Activated B cell treated with CpG ODN at 0.5 μM for 24 hours (primary cell): ENCODE measurements at regions not wholly inside any gene's neighbourhood (a gene's known extent, or its start where the extent isn't known, plus 50 kb on each side); places are given as distances from the start of the nearest gene placed in this dataset.

Experiments used
- ATAC-seq: fragments of 200-7000 bp; cut with Tn5 transposase; one replicate; pipeline ENCODE4 v1.10.0; 2021; ENCODE audit warnings: low read depth, mild to moderate bottlenecking, moderate library complexity
- CTCF ChIA-PET: fragments of 350-600 bp; sonication (Branson Sonifier 250); formaldehyde crosslinking; loops from one replicate; lab custom pipeline; 2021; ENCODE audit warnings: antibody characterized with exemption; lab: Charles Lee
- POLR2A ChIA-PET: fragments of 350-600 bp; sonication (Branson Sonifier 250); formaldehyde crosslinking; loops from one replicate; lab custom pipeline; 2021; ENCODE audit warnings: antibody characterized with exemption; lab: Charles Lee
- DNase-seq: peaks from one replicate; pipeline ENCODE4 v3.0.0; 2022
- H3K27ac Mint-ChIP-seq: one replicate; pipeline ENCODE4 v1.8.0; 2020; ENCODE audit warnings: mixed read lengths
- H3K27me3 Mint-ChIP-seq: one replicate; pipeline ENCODE4 v1.8.0; 2021; ENCODE audit warnings: mixed read lengths
- H3K36me3 Mint-ChIP-seq: one replicate; pipeline ENCODE4 v1.8.0; 2021; ENCODE audit warnings: low read depth, mixed read lengths
- H3K4me1 Mint-ChIP-seq: one replicate; pipeline ENCODE4 v1.8.0; 2021; ENCODE audit warnings: mixed read lengths
- H3K4me3 Mint-ChIP-seq: one replicate; pipeline ENCODE4 v1.8.0; 2020; ENCODE audit warnings: mild to moderate bottlenecking, mixed read lengths
- H3K9me3 Mint-ChIP-seq: one replicate; pipeline ENCODE4 v1.8.0; 2020; ENCODE audit warnings: mixed read lengths
- intact Hi-C: fragments of 100-400 bp; cut with micrococcal nuclease; formaldehyde crosslinking; loops from one replicate; pipeline ENCODE4 v1.15.1; 2024
- TF ChIP-seq, protein P1 (sequence below): fragments of 200-600 bp; IDR thresholded peaks from one replicate; pipeline ENCODE4 v1.8.0; 2022; ENCODE audit warnings: antibody characterized with exemption, mild to moderate bottlenecking

DNA sequence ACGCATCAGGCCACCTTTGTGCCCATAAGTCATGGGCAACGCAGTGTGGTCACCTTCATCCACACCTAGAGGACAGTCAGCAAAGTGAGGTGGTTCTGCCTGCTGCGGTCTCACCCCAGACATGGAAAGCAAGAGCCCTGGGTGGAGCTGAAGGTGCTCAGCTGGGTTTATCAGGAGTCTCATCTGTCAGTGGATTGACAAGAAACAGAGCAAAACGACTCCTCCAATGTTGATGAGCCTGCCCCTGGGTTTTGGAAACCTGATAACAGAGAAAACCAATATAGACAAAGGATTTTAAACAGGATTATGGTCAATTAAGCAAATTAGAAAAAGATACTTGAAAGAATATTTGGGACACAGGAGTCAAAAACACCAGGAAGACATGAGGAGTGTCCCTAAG is 229.3 kb upstream of the PRSS58 start:
- ATAC-seq: no peak
- H3K27ac Mint-ChIP-seq: no peak overlapping the region
- H3K4me1 Mint-ChIP-seq: peaks cover 21% of the 10 kb centered on the region
- POLR2A ChIA-PET: no interaction called here
- H3K36me3 Mint-ChIP-seq: no peaks in the 10 kb centered on the region
- TF ChIP-seq, protein P1, sequence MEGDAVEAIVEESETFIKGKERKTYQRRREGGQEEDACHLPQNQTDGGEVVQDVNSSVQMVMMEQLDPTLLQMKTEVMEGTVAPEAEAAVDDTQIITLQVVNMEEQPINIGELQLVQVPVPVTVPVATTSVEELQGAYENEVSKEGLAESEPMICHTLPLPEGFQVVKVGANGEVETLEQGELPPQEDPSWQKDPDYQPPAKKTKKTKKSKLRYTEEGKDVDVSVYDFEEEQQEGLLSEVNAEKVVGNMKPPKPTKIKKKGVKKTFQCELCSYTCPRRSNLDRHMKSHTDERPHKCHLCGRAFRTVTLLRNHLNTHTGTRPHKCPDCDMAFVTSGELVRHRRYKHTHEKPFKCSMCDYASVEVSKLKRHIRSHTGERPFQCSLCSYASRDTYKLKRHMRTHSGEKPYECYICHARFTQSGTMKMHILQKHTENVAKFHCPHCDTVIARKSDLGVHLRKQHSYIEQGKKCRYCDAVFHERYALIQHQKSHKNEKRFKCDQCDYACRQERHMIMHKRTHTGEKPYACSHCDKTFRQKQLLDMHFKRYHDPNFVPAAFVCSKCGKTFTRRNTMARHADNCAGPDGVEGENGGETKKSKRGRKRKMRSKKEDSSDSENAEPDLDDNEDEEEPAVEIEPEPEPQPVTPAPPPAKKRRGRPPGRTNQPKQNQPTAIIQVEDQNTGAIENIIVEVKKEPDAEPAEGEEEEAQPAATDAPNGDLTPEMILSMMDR: no peak
- no peak for DNase-seq
- peaks cover 16% of the 10 kb centered on the region for H3K27me3 Mint-ChIP-seq
- CTCF ChIA-PET: no interaction called here
- intact Hi-C loops: loop anchor here (1.0 kb wide), 1 partner anchor 19 kb away; no protein-coding TSS in a partner anchor
- no peak overlapping the region for H3K4me3 Mint-ChIP-seq
- no peaks in the 10 kb centered on the region for H3K9me3 Mint-ChIP-seq

DNA sequence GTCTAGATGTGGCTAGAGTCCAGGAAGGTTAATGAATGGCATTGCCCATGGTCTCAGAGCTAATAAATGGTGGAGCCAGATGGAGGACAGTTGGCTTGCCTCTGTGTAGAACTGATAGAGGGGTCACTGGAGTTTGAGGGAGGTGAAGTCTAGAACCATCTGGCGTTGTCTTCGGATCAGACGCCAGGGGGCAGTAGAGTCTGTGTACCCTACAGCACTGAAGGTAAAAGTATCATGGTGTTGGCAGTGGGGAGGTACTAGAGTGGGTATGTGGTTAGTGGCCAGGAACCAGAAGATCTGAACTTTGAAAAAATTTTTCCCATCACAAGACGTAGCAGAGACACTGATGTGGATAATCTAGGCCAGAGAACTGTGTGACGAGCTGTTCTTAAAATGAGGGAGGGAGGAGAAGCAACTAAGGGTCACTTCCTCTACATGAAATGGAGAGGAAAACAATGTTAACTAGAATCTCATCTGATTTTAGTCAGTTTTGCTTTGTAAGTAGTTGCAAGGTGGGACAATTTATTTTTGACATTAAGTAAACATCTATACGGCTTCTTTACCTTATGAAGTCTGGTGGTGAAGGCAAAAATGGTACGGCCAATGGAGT is 227.9 kb upstream of the PRSS58 start:
- DNase-seq (no peak), ATAC-seq (no peak)
- ChIA-PET POLR2A (no interaction called here), CTCF (interaction anchor here (1.0 to 1.3 kb wide), 2 partner anchors 16 to 25 kb away, joined by 4 read pairs; no protein-coding TSS in a partner anchor)
- Mint-ChIP-seq H3K4me3 (no peak overlapping the region), H3K36me3 (no peaks in the 10 kb centered on the region), H3K27ac (no peak overlapping the region), H3K9me3 (no peaks in the 10 kb centered on the region), H3K4me1 (peaks cover 21% of the 10 kb centered on the region), H3K27me3 (peaks cover 12% of the 10 kb centered on the region)
- intact Hi-C loops: no loop called here
- TF ChIP-seq, protein P1: no peak

DNA sequence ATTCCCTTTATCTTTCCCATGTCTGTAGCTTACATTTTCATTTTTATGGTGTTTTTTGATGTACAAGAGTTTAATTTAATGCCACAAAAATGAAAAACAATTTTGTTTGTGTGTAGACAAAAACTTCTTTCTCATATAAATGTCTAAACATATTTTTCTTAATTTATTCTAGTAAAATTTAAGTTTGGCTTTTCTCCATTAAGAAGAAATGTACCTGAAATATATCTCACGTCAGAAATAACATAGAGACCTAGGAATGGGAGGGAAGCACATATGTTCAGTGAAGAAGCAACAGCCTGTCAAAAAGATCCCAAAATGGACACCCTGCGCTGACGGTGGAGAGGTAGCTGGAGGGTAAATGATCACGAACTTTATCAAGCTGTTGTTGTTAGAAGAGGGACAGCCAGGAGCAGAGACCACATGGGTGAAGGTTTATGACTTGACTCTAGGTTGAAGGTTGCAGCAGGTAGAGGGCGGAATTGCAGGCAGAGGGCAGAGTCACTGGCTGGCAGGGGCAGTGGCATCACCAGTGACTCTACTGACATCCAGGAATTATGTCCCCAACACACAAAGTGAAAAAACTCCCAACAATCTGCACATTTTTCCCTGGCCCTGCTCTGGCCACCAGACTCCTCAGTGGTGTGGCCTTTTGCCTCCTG is 225.9 kb upstream of the PRSS58 start:
- no peak for ATAC-seq
- CTCF ChIA-PET: interaction anchor here (0.7 to 1.8 kb wide), 10 partner anchors 8 to 1666 kb away, joined by 3 to 9 read pairs (median 4); no protein-coding TSS in a partner anchor
- no peak overlapping the region for H3K4me3 Mint-ChIP-seq
- no peak overlapping the region for H3K27ac Mint-ChIP-seq
- peaks cover 21% of the 10 kb centered on the region for H3K4me1 Mint-ChIP-seq
- POLR2A ChIA-PET: no interaction called here
- DNase-seq: no peak
- H3K27me3 Mint-ChIP-seq: peaks cover 11% of the 10 kb centered on the region
- no peaks in the 10 kb centered on the region for H3K9me3 Mint-ChIP-seq
- TF ChIP-seq, protein P1: no peak
- H3K36me3 Mint-ChIP-seq: no peaks in the 10 kb centered on the region
- intact Hi-C loops: loop anchor here (1.0 to 2.0 kb wide), 2 partner anchors 24 to 507 kb away; no protein-coding TSS in a partner anchor

DNA sequence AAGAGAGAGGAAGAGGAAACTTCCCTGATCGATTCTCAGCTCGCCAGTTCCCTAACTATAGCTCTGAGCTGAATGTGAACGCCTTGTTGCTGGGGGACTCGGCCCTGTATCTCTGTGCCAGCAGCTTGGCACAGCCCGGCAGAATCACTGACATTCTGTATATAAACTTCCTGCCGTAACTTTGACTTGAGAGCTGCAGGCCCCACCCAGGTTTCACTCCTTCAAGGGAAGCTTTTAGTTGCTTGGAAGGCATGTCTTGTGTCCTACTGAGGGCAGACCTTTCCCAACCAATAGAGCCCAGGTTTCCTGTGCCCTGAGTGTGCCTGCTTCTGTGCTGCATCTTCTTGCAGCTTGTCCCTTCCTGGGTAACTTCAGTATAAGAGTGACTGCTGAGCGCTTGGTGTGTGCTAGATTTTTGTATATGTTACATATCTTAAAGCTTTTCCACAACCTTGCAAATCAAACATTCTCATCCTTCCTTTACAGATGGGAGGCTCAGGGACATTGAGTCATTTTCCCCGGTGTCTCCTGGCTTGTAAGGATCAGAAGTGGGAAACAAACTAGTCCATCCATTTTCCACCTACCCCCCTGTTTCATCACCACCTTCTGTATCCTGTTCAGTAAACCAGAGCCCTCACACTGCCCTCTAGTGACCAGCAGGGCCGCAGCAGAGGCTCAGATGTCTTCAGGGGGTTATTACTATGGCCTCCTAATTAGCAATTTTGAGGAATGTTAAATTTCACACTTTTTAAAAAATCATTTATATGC is 225.2 kb upstream of the PRSS58 start:
- H3K4me3 Mint-ChIP-seq: no peak overlapping the region
- ATAC-seq (peak; percentile 72), DNase-seq (no peak)
- CTCF ChIA-PET: interaction anchor here (0.7 to 1.8 kb wide), 12 partner anchors 8 to 1667 kb away, joined by 3 to 9 read pairs (median 4); no protein-coding TSS in a partner anchor
- H3K9me3 Mint-ChIP-seq: no peaks in the 10 kb centered on the region
- POLR2A ChIA-PET: no interaction called here
- peaks cover 11% of the 10 kb centered on the region for H3K27me3 Mint-ChIP-seq
- H3K27ac Mint-ChIP-seq: no peak overlapping the region
- no peaks in the 10 kb centered on the region for H3K36me3 Mint-ChIP-seq
- intact Hi-C loops: loop anchor here (1.0 to 2.0 kb wide), 2 partner anchors 24 to 506 kb away; no protein-coding TSS in a partner anchor
- peaks cover 25% of the 10 kb centered on the region for H3K4me1 Mint-ChIP-seq
- TF ChIP-seq, protein P1: no peak
